BLaER1 (cell line): ENCODE measurements at regions not wholly inside any gene's neighbourhood (a gene's known extent, or its start where the extent isn't known, plus 50 kb on each side); places are given as distances from the start of the nearest gene placed in this dataset.

Experiments
- H3K27ac ChIP-seq: shearing (Covaris generic); formaldehyde crosslinking; 2 replicates; pipeline ENCODE4 v1.8.1; 2022
- H3K27me3 ChIP-seq: shearing (Covaris generic); formaldehyde crosslinking; 2 replicates; pipeline ENCODE4 v1.8.1; 2022
- H3K36me3 ChIP-seq: shearing (Covaris generic); formaldehyde crosslinking; 2 replicates; pipeline ENCODE4 v1.8.1; 2022
- H3K4me1 ChIP-seq: shearing (Covaris generic); formaldehyde crosslinking; 2 replicates; pipeline ENCODE4 v1.8.1; 2022
- H3K4me2 ChIP-seq: shearing (Covaris generic); formaldehyde crosslinking; 2 replicates; pipeline ENCODE4 v1.8.1; 2022
- H3K4me3 ChIP-seq: shearing (Covaris generic); formaldehyde crosslinking; 2 replicates; pipeline ENCODE4 v1.8.1; 2022
- H3K9ac ChIP-seq: shearing (Covaris generic); formaldehyde crosslinking; 2 replicates; pipeline ENCODE4 v1.8.1; 2022
- H3K9me3 ChIP-seq: shearing (Covaris generic); formaldehyde crosslinking; 2 replicates; pipeline ENCODE4 v1.8.1; 2022
- H4K20me1 ChIP-seq: shearing (Covaris generic); formaldehyde crosslinking; 2 replicates; pipeline ENCODE4 v1.8.1; 2022
- Cebpa-rat ChIP-seq: shearing (Covaris generic); IDR thresholded peaks from 2 replicates; pipeline ENCODE4 v1.8.1; 2022

DNA sequence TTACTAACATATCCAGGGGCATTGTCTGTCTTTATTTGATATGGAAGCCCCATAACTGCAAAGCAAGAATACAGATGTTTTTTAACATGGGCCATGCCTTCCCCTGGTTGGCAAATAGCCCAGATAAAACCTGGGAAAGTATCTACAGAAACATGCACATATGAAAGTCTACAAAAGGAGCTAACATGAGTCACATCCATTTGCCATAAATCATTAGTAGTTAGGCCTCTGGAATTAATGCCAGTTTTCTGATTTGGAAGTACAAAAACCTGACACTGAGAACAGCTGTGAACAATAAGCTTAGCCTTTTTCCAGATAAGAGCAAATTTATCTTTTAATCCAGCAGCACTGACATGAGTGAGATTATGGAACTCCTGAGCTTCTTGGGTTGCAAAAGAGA is 418.0 kb upstream of the IMPG1 start:
- H3K4me1 ChIP-seq = no peaks in the 10 kb centered on the region
- no peaks in the 10 kb centered on the region for H4K20me1 ChIP-seq
- no peaks in the 10 kb centered on the region for H3K27me3 ChIP-seq

DNA sequence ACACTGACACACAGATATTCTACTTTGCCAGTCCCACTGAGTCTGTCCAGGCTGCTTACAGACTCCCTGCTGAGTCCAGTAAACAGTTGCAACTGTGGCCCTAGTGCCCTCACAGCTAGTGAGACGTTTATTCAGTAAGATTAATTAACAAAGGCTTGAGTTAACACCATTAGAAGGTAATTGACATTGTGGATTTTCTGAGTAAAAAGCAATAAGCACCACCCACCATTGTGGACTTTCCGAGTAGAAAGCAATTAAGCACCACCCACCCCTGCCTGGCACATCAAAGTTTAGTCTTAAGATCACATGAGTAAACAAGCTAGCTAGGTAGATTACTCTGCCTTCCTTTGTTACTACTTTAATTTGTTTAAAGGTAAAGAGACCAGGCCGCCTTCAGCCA is 408.6 kb upstream of the IMPG1 start:
- H3K4me3 ChIP-seq = no peak overlapping the region
- H3K4me1 ChIP-seq = no peaks in the 10 kb centered on the region
- no peaks in the 10 kb centered on the region for H3K9me3 ChIP-seq
- H3K27me3 ChIP-seq = no peaks in the 10 kb centered on the region
- H3K36me3 ChIP-seq = no peaks in the 10 kb centered on the region
- H3K27ac ChIP-seq = no peak overlapping the region
- no peak overlapping the region for H3K9ac ChIP-seq
- H4K20me1 ChIP-seq = no peaks in the 10 kb centered on the region
- no peak for TF ChIP-seq Cebpa-rat
- H3K4me2 ChIP-seq = no peak overlapping the region

More for the DNA sequence above, 418.0 kb upstream of the IMPG1 start:
- Histone ChIP-seq H3K36me3 (no peaks in the 10 kb centered on the region), H3K4me2 (no peak overlapping the region), H3K27ac (no peak overlapping the region), H3K9ac (no peak overlapping the region), H3K4me3 (no peak overlapping the region), H3K9me3 (peaks cover 22% of the 10 kb centered on the region)
- no peak for TF ChIP-seq Cebpa-rat

DNA sequence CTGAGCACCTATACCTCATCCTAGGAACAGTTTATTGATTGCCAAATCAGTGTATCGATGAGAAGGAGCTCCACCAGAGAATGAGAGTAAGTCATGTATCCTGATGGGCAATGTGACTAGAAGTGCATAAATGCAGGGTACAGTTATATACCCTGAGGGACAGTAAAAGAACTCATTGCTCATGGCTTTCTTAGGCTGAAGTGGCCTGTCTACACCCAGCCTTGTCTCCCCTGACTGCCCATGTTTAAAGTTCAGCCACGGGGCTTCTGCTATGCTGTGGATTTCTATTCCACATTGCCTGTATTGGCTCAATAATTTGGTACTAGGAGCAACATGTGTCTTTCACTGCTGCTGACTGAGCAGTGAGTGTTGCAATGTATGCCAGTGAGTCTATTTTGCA is 400.4 kb upstream of the IMPG1 start:
- H3K4me1 ChIP-seq = no peaks in the 10 kb centered on the region
- no peaks in the 10 kb centered on the region for H3K9me3 ChIP-seq
- H3K36me3 ChIP-seq = no peaks in the 10 kb centered on the region
- no peak overlapping the region for H3K4me2 ChIP-seq
- H3K9ac ChIP-seq = no peak overlapping the region
- no peaks in the 10 kb centered on the region for H4K20me1 ChIP-seq
- no peak overlapping the region for H3K27ac ChIP-seq
- H3K4me3 ChIP-seq = no peak overlapping the region
- TF ChIP-seq Cebpa-rat = no peak
- no peaks in the 10 kb centered on the region for H3K27me3 ChIP-seq

DNA sequence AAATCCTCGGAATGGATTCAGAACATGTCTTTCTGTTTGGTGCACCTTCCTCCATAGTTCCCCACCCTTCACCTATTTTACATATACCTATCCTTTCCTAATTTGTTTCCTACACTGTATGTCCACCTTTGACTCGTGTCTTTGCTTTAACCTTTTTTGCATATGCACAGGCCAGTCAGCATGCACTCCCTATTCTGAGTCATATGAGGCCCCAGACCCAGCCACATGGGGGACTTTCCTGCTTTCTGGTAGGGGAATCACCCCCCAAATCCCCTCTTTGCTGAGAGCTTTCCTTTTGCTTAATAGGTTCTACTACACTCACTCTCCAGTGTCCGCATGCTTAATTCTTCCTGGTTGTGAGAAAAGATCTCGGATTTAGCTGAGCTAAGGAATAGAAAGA is 393.8 kb upstream of the IMPG1 start:
- TF ChIP-seq Cebpa-rat = no peak
- no peaks in the 10 kb centered on the region for H3K27me3 ChIP-seq
- H3K36me3 ChIP-seq = no peaks in the 10 kb centered on the region
- H3K9ac ChIP-seq = no peak overlapping the region
- no peaks in the 10 kb centered on the region for H4K20me1 ChIP-seq
- no peaks in the 10 kb centered on the region for H3K4me1 ChIP-seq
- H3K9me3 ChIP-seq = no peaks in the 10 kb centered on the region
- no peak overlapping the region for H3K27ac ChIP-seq
- H3K4me3 ChIP-seq = no peak overlapping the region
- no peak overlapping the region for H3K4me2 ChIP-seq

DNA sequence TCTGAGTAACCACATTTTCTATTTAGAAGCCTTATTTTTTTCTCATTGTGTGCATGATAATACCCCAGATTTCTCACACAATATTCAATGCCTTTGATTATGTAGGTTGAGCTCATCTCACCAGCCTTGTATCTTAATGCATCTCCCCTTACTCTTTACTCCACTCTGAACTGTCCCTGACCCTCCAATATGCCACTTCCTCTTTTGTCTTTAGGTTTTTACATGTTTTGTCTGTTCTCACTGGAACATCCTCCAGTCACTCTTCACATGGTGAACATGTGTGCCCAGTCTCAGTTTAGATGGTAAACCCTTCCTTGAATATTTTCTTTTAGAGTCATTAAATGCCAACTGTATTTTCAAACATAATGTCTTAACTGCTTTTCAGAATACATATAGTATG is 392.9 kb upstream of the IMPG1 start:
- no peak overlapping the region for H3K9ac ChIP-seq
- no peak for TF ChIP-seq Cebpa-rat
- no peaks in the 10 kb centered on the region for H3K27me3 ChIP-seq
- H4K20me1 ChIP-seq = no peaks in the 10 kb centered on the region
- H3K4me3 ChIP-seq = no peak overlapping the region
- H3K4me2 ChIP-seq = no peak overlapping the region
- H3K27ac ChIP-seq = no peak overlapping the region
- H3K4me1 ChIP-seq = no peaks in the 10 kb centered on the region
- H3K9me3 ChIP-seq = 0 out of 2 replicates have a peak, but pooled peaks cover 3% of the 10 kb centered on the region
- H3K36me3 ChIP-seq = no peaks in the 10 kb centered on the region

DNA sequence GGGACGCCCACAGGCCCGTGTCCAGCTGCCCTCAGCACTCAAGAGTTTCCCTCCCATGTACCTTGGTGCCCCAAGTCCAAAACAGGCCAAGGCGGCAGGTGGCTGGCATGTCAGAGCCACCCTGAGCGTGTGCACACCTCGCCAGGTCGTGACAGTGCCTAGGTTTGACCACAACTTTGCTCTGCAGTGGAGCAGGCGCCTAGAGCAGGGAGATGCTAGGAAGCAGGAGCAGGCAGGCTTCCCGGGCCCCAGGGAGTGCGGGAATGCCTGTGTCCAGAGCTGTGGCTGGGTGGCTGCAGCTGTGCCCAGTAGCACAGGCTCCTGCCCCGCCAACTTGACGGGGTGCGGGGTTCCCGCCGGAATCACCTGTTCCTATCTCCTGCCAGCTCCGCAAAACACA is 380.8 kb upstream of the IMPG1 start:
- no peaks in the 10 kb centered on the region for H4K20me1 ChIP-seq
- no peak overlapping the region for H3K4me2 ChIP-seq
- TF ChIP-seq Cebpa-rat = no peak
- no peaks in the 10 kb centered on the region for H3K27me3 ChIP-seq
- no peak overlapping the region for H3K27ac ChIP-seq
- H3K36me3 ChIP-seq = no peaks in the 10 kb centered on the region
- H3K9ac ChIP-seq = no peak overlapping the region
- H3K4me3 ChIP-seq = no peak overlapping the region
- H3K4me1 ChIP-seq = no peaks in the 10 kb centered on the region
- H3K9me3 ChIP-seq = no peaks in the 10 kb centered on the region

DNA sequence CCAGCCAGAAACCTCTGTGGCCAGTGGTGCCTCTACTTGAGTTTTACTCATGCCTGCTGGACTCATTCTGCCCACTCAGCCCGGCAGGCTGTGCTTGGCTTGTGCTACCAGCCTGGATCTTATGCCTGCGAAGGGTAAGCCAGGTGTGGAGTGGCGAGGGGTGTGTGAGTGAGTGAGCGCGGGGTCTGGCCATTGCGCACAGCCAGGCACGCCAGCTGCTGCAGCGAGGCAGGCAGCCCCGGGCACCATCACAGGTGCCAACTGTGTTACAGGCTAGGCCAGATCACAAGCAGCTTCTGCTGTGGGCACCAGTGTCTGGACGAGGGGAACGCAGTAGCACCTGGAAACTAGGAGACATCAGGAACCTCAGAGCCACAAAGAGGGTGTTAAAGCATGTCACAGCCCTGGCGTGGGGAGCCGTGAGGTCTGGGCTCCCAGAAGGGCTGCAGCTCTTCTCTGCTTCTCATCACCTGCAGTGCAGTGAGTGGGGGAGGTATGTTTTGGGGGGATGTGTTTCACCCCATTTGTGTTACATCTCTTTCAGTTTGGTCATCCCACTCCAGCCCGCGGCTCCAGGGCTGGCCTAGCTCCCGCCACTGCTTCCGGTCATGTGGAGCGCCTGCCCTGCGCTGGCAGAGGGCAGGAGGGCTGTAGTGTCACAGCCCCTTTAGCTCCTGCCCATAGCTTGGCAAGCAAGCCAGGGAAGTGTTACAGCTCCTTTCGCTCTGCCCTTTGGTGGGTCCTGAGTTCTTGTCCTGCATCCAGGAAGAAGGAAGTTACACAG is 379.7 kb upstream of the IMPG1 start:
- TF ChIP-seq Cebpa-rat = no peak
- no peaks in the 10 kb centered on the region for H3K4me1 ChIP-seq
- no peaks in the 10 kb centered on the region for H3K27me3 ChIP-seq
- no peaks in the 10 kb centered on the region for H3K9me3 ChIP-seq
- no peaks in the 10 kb centered on the region for H4K20me1 ChIP-seq
- no peaks in the 10 kb centered on the region for H3K36me3 ChIP-seq
- no peak overlapping the region for H3K9ac ChIP-seq
- no peak overlapping the region for H3K4me3 ChIP-seq
- H3K4me2 ChIP-seq = no peak overlapping the region
- no peak overlapping the region for H3K27ac ChIP-seq

DNA sequence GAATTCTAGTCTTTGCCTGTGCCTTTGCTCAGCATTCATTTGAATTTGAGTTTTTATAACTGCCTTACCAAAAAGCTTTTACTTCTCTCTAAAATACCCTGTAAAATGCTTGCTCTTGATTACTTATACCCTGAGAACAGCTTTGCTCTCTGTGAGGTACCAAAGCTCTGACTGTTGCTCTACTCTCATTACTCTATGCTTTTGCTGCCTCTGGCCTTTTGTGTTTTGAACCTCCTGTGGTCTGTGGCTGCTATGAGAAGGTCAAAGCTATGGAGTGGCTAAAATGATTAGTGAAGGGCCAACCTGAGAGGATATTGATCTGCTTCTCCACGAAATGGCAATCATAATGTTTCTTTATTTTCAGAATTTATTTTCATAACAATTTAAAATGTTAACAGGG is 375.6 kb upstream of the IMPG1 start:
- H3K27ac ChIP-seq = no peak overlapping the region
- no peak overlapping the region for H3K9ac ChIP-seq
- no peaks in the 10 kb centered on the region for H3K36me3 ChIP-seq
- H3K4me1 ChIP-seq = no peaks in the 10 kb centered on the region
- no peak overlapping the region for H3K4me3 ChIP-seq
- H4K20me1 ChIP-seq = no peaks in the 10 kb centered on the region
- H3K9me3 ChIP-seq = no peaks in the 10 kb centered on the region
- no peak overlapping the region for H3K4me2 ChIP-seq
- H3K27me3 ChIP-seq = no peaks in the 10 kb centered on the region
- no peak for TF ChIP-seq Cebpa-rat

DNA sequence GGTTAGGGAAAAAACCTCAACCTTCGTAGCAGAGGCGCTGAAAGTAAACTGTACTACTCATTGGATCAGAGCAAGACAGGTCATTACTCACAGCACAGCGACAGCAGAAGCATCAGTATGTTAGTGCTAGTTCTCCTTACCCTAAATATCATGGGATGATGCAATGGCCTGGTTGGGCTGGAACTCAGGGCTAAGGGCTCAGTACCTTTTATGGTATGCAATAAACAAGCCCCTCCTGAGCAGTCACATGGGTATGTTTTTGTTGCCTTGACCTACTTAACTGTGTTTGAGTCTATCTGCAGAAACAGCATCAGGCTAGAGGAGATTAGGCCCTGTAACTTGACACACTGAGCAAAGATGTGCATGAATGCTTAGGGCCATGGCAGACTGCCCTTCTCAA is 369.4 kb upstream of the IMPG1 start:
- no peak overlapping the region for H3K4me3 ChIP-seq
- H3K9ac ChIP-seq = no peak overlapping the region

DNA sequence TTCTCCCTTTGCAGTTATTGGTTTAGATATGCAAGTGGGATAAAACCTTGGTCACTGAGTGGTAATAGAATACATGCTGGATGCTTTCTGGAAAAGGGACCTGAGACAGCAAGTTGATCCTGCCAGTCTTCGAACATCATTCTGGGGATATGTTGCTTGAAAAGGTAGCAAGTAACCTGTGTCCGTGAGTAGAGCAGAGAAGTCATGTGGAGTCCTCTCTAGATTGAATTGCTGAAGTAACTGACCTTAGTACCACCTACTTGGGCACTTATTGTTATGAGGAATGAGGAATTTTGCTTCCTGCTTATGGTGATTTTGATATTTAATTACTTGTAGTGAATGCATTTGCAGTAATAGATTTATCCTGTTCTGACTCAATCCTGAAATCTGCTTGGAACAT is 367.3 kb upstream of the IMPG1 start:
- Histone ChIP-seq H3K4me2 (no peak overlapping the region), H3K36me3 (no peaks in the 10 kb centered on the region), H3K4me1 (peaks cover 7% of the 10 kb centered on the region; the same call in 1 of the 2 replicates), H3K27me3 (no peaks in the 10 kb centered on the region), H3K9me3 (no peaks in the 10 kb centered on the region), H3K9ac (no peak overlapping the region), H3K27ac (no peak overlapping the region), H3K4me3 (no peak overlapping the region), H4K20me1 (no peaks in the 10 kb centered on the region)
- no peak for TF ChIP-seq Cebpa-rat

More for the DNA sequence above, 369.4 kb upstream of the IMPG1 start:
- Histone ChIP-seq H4K20me1 (no peaks in the 10 kb centered on the region), H3K27me3 (no peaks in the 10 kb centered on the region), H3K4me1 (no peaks in the 10 kb centered on the region), H3K4me2 (no peak overlapping the region), H3K27ac (no peak overlapping the region), H3K9me3 (no peaks in the 10 kb centered on the region), H3K36me3 (no peaks in the 10 kb centered on the region)
- no peak for TF ChIP-seq Cebpa-rat

DNA sequence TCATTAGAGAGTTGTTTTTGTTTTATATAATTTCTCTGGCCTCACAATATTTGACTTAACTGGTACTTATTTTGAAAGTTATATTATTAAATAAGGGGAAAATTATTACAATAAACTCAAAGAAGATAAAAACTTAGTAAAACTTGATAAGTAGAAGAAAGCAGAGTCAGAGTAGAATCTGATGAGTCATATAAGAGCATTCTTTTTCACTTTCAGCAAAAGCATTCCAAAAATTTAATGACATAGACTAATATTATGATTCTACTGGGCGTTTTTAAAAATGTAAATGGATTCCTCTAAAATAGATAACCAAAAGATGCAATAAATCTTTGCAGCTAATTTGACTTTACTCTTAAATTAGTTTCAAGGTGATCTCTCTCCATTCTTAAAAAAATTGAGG is 366.3 kb upstream of the IMPG1 start:
- Histone ChIP-seq H3K4me1 (peaks cover 7% of the 10 kb centered on the region; the same call in 1 of the 2 replicates), H3K4me2 (no peak overlapping the region), H3K36me3 (no peaks in the 10 kb centered on the region), H3K9me3 (no peaks in the 10 kb centered on the region), H3K27ac (no peak overlapping the region), H3K27me3 (no peaks in the 10 kb centered on the region), H3K4me3 (no peak overlapping the region), H4K20me1 (no peaks in the 10 kb centered on the region), H3K9ac (no peak overlapping the region)
- TF ChIP-seq Cebpa-rat = no peak
